ENCODE measurements at regions not wholly inside any gene's neighbourhood (a gene's known extent, or its start where the extent isn't known, plus 50 kb on each side); places are given as distances from the start of the nearest gene placed in this dataset.
"Not testable (repeated sequence)": the region's sequence is repeated elsewhere in the genome, so short reads cannot be mapped to it uniquely, and the experiment has no call there.

DNA sequence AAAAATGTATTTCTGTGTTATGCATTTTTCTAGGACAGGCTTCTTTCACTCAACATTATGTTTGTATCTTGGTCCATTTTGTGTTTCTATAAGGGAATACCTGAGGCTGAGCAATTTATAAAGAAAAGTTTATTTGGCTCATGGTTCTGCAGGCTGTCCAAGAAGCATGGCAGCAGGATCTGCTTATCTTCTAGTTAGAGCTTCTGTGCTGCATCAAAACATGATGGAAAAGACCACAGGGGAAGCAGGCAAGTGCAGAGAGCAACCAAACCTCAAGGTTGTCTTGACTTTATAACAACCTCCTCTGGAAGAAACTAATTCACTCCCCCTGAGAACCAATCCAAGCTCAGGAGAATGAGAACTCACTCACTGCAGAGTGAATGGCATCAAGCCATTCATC lies 1601.0 kb upstream of the NUDT12 start:
- no peak overlapping the region for H3K4me2 ChIP-seq
- H3K4me3 ChIP-seq, result no peak overlapping the region
- no peaks in the 10 kb centered on the region for H3K36me3 ChIP-seq
- H3K4me1 ChIP-seq, result no peaks in the 10 kb centered on the region
- H4K20me1 ChIP-seq, result no peaks in the 10 kb centered on the region
- no peak overlapping the region for H3K9ac ChIP-seq
- no peak overlapping the region for H3K27ac ChIP-seq
- no peaks in the 10 kb centered on the region for H3K27me3 ChIP-seq
- no peak for TF ChIP-seq Cebpa-rat (IDR thresholded peaks at IDR 0.05)
- no peaks in the 10 kb centered on the region for H3K9me3 ChIP-seq (replicated peaks in 1 of 11)

GRCh38 chr5:105162557-105162956 lies 1600.0 kb upstream of the NUDT12 start:
- H4K20me1 ChIP-seq; H3K9me3 ChIP-seq (replicated peaks in 1 of 11); H3K27me3 ChIP-seq; H3K9ac ChIP-seq; H3K4me1 ChIP-seq; H3K36me3 ChIP-seq; H3K4me3 ChIP-seq; H3K27ac ChIP-seq; H3K4me2 ChIP-seq: not testable (repeated sequence)

DNA sequence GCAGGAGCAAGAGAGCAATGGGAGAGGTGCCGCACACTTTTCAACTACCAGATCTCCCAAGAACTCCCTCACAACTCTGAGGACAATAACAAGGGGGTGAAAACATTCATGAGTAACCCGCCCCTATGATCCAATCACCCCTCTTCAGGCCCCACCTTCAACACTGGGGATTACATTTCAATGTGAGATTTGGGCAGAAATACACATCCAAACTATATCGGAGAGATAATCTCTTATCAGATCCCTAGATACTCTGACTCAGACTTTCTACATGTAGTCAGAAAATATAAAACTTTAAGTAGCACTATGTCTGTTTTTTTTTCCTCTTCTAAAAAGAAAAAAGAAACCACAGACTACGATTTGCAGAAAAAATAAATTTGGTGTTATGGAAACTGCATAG lies 1595.9 kb upstream of the NUDT12 start:
- TF ChIP-seq Cebpa-rat (IDR thresholded peaks at IDR 0.05), result no peak
- H3K27me3 ChIP-seq, result no peaks in the 10 kb centered on the region

DNA sequence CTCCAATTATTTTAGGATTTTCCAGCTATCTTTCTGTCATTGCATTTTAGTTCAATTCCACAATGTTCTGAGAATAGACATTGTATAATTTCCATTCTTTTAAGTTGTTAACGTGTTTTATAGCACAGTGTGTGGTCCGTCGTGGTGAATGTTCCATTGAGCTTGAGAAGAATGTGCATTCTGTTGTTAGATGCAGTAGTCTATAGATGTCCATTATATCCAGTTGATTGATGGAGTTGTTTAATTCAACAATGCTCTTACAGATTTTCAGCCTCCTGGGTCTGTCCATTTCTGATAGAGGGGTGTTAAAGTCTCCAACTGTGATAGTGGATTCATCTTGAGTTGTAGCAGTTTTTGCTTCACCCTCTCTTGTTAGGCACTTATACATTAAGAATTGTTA lies 1587.7 kb upstream of the NUDT12 start:
- Histone ChIP-seq H3K4me3 (no peak overlapping the region), H3K27ac (no peak overlapping the region), H3K36me3 (no peaks in the 10 kb centered on the region), H3K9me3 (replicated peaks in 1 of 11) (no peaks in the 10 kb centered on the region), H3K27me3 (no peaks in the 10 kb centered on the region), H3K4me1 (no peaks in the 10 kb centered on the region), H3K4me2 (no peak overlapping the region), H3K9ac (no peak overlapping the region), H4K20me1 (no peaks in the 10 kb centered on the region)
- no peak for TF ChIP-seq Cebpa-rat (IDR thresholded peaks at IDR 0.05)

More for the DNA sequence above, 1595.9 kb upstream of the NUDT12 start:
- Histone ChIP-seq H3K27ac (no peak overlapping the region), H3K36me3 (no peaks in the 10 kb centered on the region), H4K20me1 (no peaks in the 10 kb centered on the region), H3K4me3 (no peak overlapping the region), H3K4me1 (no peaks in the 10 kb centered on the region), H3K4me2 (no peak overlapping the region), H3K9ac (no peak overlapping the region), H3K9me3 (replicated peaks in 1 of 11) (no peaks in the 10 kb centered on the region)

GRCh38 chr5:105146867-105147266 lies 1584.3 kb upstream of the NUDT12 start:
- H4K20me1 ChIP-seq, result no peaks in the 10 kb centered on the region
- H3K9me3 ChIP-seq (replicated peaks in 1 of 11), result no peaks in the 10 kb centered on the region
- TF ChIP-seq Cebpa-rat (IDR thresholded peaks at IDR 0.05), result no peak
- no peak overlapping the region for H3K4me3 ChIP-seq
- no peak overlapping the region for H3K4me2 ChIP-seq
- H3K27ac ChIP-seq, result no peak overlapping the region
- no peak overlapping the region for H3K9ac ChIP-seq
- no peaks in the 10 kb centered on the region for H3K27me3 ChIP-seq
- no peaks in the 10 kb centered on the region for H3K36me3 ChIP-seq
- no peaks in the 10 kb centered on the region for H3K4me1 ChIP-seq

DNA sequence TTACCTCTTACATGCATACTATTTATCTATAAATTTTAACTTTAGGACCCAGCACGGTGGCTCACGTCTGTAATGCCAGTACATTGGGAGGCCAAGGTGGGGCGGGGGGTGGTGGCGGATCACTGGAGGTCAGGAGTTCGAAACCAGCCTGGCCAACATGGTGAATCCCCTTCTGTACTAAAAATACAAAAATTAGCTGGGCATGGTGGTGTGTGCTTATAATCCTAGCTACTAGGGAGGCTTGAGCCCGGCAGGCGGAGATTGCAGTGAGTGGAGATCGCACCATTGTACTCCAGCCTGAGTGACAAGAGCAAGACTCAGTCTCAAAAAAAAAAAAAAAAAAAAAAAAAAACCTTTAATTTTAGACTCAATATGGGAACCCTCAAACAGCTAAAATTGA lies 1582.6 kb upstream of the NUDT12 start:
- H3K4me2 ChIP-seq, result no peak overlapping the region
- H3K36me3 ChIP-seq, result no peaks in the 10 kb centered on the region
- no peaks in the 10 kb centered on the region for H4K20me1 ChIP-seq
- no peak overlapping the region for H3K27ac ChIP-seq
- H3K9me3 ChIP-seq (replicated peaks in 1 of 11), result no peaks in the 10 kb centered on the region
- no peak overlapping the region for H3K4me3 ChIP-seq
- TF ChIP-seq Cebpa-rat (IDR thresholded peaks at IDR 0.05), result no peak
- no peaks in the 10 kb centered on the region for H3K4me1 ChIP-seq
- H3K27me3 ChIP-seq, result no peaks in the 10 kb centered on the region
- H3K9ac ChIP-seq, result no peak overlapping the region

- Histone ChIP-seq H3K27me3 (no peaks in the 10 kb centered on the region), H3K9me3 (replicated peaks in 1 of 11) (no peaks in the 10 kb centered on the region), H3K27ac (no peak overlapping the region), H3K4me1 (no peaks in the 10 kb centered on the region), H3K9ac (no peak overlapping the region), H4K20me1 (no peaks in the 10 kb centered on the region), H3K4me2 (no peak overlapping the region), H3K36me3 (no peaks in the 10 kb centered on the region), H3K4me3 (no peak overlapping the region)
- no peak for TF ChIP-seq Cebpa-rat (IDR thresholded peaks at IDR 0.05)
These were observed 1571.7 kb upstream of the NUDT12 start for GRCh38 chr5:105134328-105134727.

GRCh38 chr5:105133087-105133486 lies 1570.5 kb upstream of the NUDT12 start:
- H3K4me2 ChIP-seq, result no peak overlapping the region
- H3K4me1 ChIP-seq, result no peaks in the 10 kb centered on the region
- no peaks in the 10 kb centered on the region for H3K9me3 ChIP-seq (replicated peaks in 1 of 11)
- H3K27me3 ChIP-seq, result no peaks in the 10 kb centered on the region
- H3K4me3 ChIP-seq, result no peak overlapping the region
- H3K27ac ChIP-seq, result no peak overlapping the region
- no peak for TF ChIP-seq Cebpa-rat (IDR thresholded peaks at IDR 0.05)
- no peak overlapping the region for H3K9ac ChIP-seq
- no peaks in the 10 kb centered on the region for H4K20me1 ChIP-seq
- H3K36me3 ChIP-seq, result no peaks in the 10 kb centered on the region

- H4K20me1 ChIP-seq, result no peaks in the 10 kb centered on the region
- H3K27ac ChIP-seq, result no peak overlapping the region
- no peaks in the 10 kb centered on the region for H3K36me3 ChIP-seq
- no peaks in the 10 kb centered on the region for H3K9me3 ChIP-seq (replicated peaks in 1 of 11)
- no peaks in the 10 kb centered on the region for H3K4me1 ChIP-seq
- no peak for TF ChIP-seq Cebpa-rat (IDR thresholded peaks at IDR 0.05)
- no peaks in the 10 kb centered on the region for H3K27me3 ChIP-seq
- H3K4me3 ChIP-seq, result no peak overlapping the region
- no peak overlapping the region for H3K4me2 ChIP-seq
- H3K9ac ChIP-seq, result no peak overlapping the region
These were observed 1570.0 kb upstream of the NUDT12 start for GRCh38 chr5:105132581-105132980.

- H3K27ac ChIP-seq, result no peak overlapping the region
- H3K27me3 ChIP-seq, result no peaks in the 10 kb centered on the region
- H3K4me3 ChIP-seq, result no peak overlapping the region
- no peak overlapping the region for H3K9ac ChIP-seq
- no peaks in the 10 kb centered on the region for H4K20me1 ChIP-seq
- no peaks in the 10 kb centered on the region for H3K4me1 ChIP-seq
- TF ChIP-seq Cebpa-rat (IDR thresholded peaks at IDR 0.05), result no peak
- H3K36me3 ChIP-seq, result no peaks in the 10 kb centered on the region
- H3K9me3 ChIP-seq (replicated peaks in 1 of 11), result no peaks in the 10 kb centered on the region
- H3K4me2 ChIP-seq, result no peak overlapping the region
These were observed 1568.5 kb upstream of the NUDT12 start for GRCh38 chr5:105131045-105131444.

GRCh38 chr5:105101577-105101976 lies 1539.0 kb upstream of the NUDT12 start:
- Histone ChIP-seq H3K4me1 (no peaks in the 10 kb centered on the region), H3K27ac (no peak overlapping the region), H4K20me1 (no peaks in the 10 kb centered on the region), H3K4me2 (no peak overlapping the region), H3K9ac (no peak overlapping the region), H3K9me3 (replicated peaks in 1 of 11) (no peaks in the 10 kb centered on the region), H3K36me3 (no peaks in the 10 kb centered on the region), H3K27me3 (no peaks in the 10 kb centered on the region), H3K4me3 (no peak overlapping the region)
- TF ChIP-seq Cebpa-rat (IDR thresholded peaks at IDR 0.05), result no peak; a peak in 1 of 22 replicates
